Uterus (tissue), 2 donors: ENCODE measurements at regions not wholly inside any gene's neighbourhood (a gene's known extent, or its start where the extent isn't known, plus 50 kb on each side); places are given as distances from the start of the nearest gene placed in this dataset.

Experiments
- CTCF ChIP-seq, 4 experiments: fragments of 200-600 bp in 2 of 4; fragments of 450-650 bp in 2 of 4; sonication (generic) in 2 of 4; IDR thresholded peaks; one replicate each; pipeline ENCODE4 v1.5.1; 2016 to 2019; ENCODE audit warnings: antibody characterized with exemption in 4 of 4, mild to moderate bottlenecking in 2 of 4, moderate library complexity in 1 of 4
- POLR2A ChIP-seq, 2 donors: fragments of 450-650 bp; IDR thresholded peaks; one replicate each; pipeline ENCODE4 v1.6.1; 2016; ENCODE audit warnings: antibody characterized with exemption in 2 of 2, mild to moderate bottlenecking in 1 of 2, moderate library complexity in 1 of 2

GRCh38 chr9:80692751-80693150 lies 996.6 kb downstream of the TLE1 start:
- TF ChIP-seq CTCF (IDR thresholded peaks at IDR 0.05) (no peak), POLR2A (IDR thresholded peaks at IDR 0.05) (no peak)
